ENCODE measurements at regions not wholly inside any gene's neighbourhood (a gene's known extent, or its start where the extent isn't known, plus 50 kb on each side); places are given as distances from the start of the nearest gene placed in this dataset.

- no peak for DNase-seq
Measured at GRCh38 chr2:193891023-193891422, 1696.3 kb upstream of the TMEFF2 start.

GRCh38 chr2:193885419-193885818 lies 1690.7 kb upstream of the TMEFF2 start:
- H3K27ac ChIP-seq = no peak overlapping the region

More at GRCh38 chr2:193891023-193891422, 1696.3 kb upstream of the TMEFF2 start:
- TF ChIP-seq CTCF (IDR thresholded peaks at IDR 0.05; ENCODE audit: low read depth, low read length) = no peak
- Histone ChIP-seq H3K36me3 (no peaks in the 10 kb centered on the region), H3K4me3 (ENCODE audit: low read depth, low read length) (no peak overlapping the region), H3K9me3 (ENCODE audit: severe bottlenecking) (no peaks in the 10 kb centered on the region), H3K27me3 (ENCODE audit: insufficient read depth, low read depth, severe bottlenecking) (no peaks in the 10 kb centered on the region), H3K27ac (no peak overlapping the region)

GRCh38 chr2:193883820-193884219 lies 1689.1 kb upstream of the TMEFF2 start:
- H3K9me3 ChIP-seq (ENCODE audit: severe bottlenecking) = no peaks in the 10 kb centered on the region
- TF ChIP-seq CTCF (IDR thresholded peaks at IDR 0.05; ENCODE audit: low read depth, low read length) = no peak
- DNase-seq = no peak

More at GRCh38 chr2:193885419-193885818, 1690.7 kb upstream of the TMEFF2 start:
- Histone ChIP-seq H3K4me3 (ENCODE audit: low read depth, low read length) (no peak overlapping the region), H3K9me3 (ENCODE audit: severe bottlenecking) (no peaks in the 10 kb centered on the region), H3K27me3 (ENCODE audit: insufficient read depth, low read depth, severe bottlenecking) (no peaks in the 10 kb centered on the region), H3K36me3 (no peaks in the 10 kb centered on the region)
- no peak for TF ChIP-seq CTCF (IDR thresholded peaks at IDR 0.05; ENCODE audit: low read depth, low read length)
- DNase-seq = no peak

GRCh38 chr2:193876980-193877379 lies 1682.2 kb upstream of the TMEFF2 start:
- H3K36me3 ChIP-seq = no peaks in the 10 kb centered on the region
- no peak for DNase-seq
- H3K27ac ChIP-seq = no peak overlapping the region
- no peak for TF ChIP-seq CTCF (IDR thresholded peaks at IDR 0.05; ENCODE audit: low read depth, low read length)
- no peaks in the 10 kb centered on the region for H3K27me3 ChIP-seq (ENCODE audit: insufficient read depth, low read depth, severe bottlenecking)
- no peaks in the 10 kb centered on the region for H3K9me3 ChIP-seq (ENCODE audit: severe bottlenecking)
- H3K4me3 ChIP-seq (ENCODE audit: low read depth, low read length) = no peak overlapping the region

More at GRCh38 chr2:193883820-193884219, 1689.1 kb upstream of the TMEFF2 start:
- no peak overlapping the region for H3K4me3 ChIP-seq (ENCODE audit: low read depth, low read length)
- no peaks in the 10 kb centered on the region for H3K36me3 ChIP-seq
- H3K27me3 ChIP-seq (ENCODE audit: insufficient read depth, low read depth, severe bottlenecking) = no peaks in the 10 kb centered on the region
- no peak overlapping the region for H3K27ac ChIP-seq

GRCh38 chr2:193869564-193869963 lies 1674.8 kb upstream of the TMEFF2 start:
- no peak overlapping the region for H3K27ac ChIP-seq
- no peak for DNase-seq
- TF ChIP-seq CTCF (IDR thresholded peaks at IDR 0.05; ENCODE audit: low read depth, low read length) = no peak
- no peaks in the 10 kb centered on the region for H3K36me3 ChIP-seq
- no peak overlapping the region for H3K4me3 ChIP-seq (ENCODE audit: low read depth, low read length)
- H3K27me3 ChIP-seq (ENCODE audit: insufficient read depth, low read depth, severe bottlenecking) = no peaks in the 10 kb centered on the region
- no peaks in the 10 kb centered on the region for H3K9me3 ChIP-seq (ENCODE audit: severe bottlenecking)

GRCh38 chr2:193868833-193869232 lies 1674.1 kb upstream of the TMEFF2 start:
- H3K4me3 ChIP-seq (ENCODE audit: low read depth, low read length) = no peak overlapping the region
- no peaks in the 10 kb centered on the region for H3K36me3 ChIP-seq

More at GRCh38 chr2:193868833-193869232, 1674.1 kb upstream of the TMEFF2 start:
- H3K27ac ChIP-seq = no peak overlapping the region
- DNase-seq = no peak
- no peaks in the 10 kb centered on the region for H3K9me3 ChIP-seq (ENCODE audit: severe bottlenecking)
- TF ChIP-seq CTCF (IDR thresholded peaks at IDR 0.05; ENCODE audit: low read depth, low read length) = no peak
- H3K27me3 ChIP-seq (ENCODE audit: insufficient read depth, low read depth, severe bottlenecking) = no peaks in the 10 kb centered on the region

All from WERI-Rb-1 (cell line).